ENCODE measurements at regions not wholly inside any gene's neighbourhood (a gene's known extent, or its start where the extent isn't known, plus 50 kb on each side); places are given as distances from the start of the nearest gene placed in this dataset.
"Not testable (repeated sequence)": the region's sequence is repeated elsewhere in the genome, so short reads cannot be mapped to it uniquely, and the experiment has no call there.

GRCh38 chr14:56002876-56003625, 115.2 kb upstream of the PELI2 start:
- no peak for DNase-seq

GRCh38 chr14:56004323-56004722, 113.9 kb upstream of the PELI2 start:
- peak; percentile 30 for DNase-seq

GRCh38 chr14:56004786-56005185, 113.4 kb upstream of the PELI2 start:
- DNase-seq: peak; percentile 57

- peak; percentile 40 for DNase-seq
These were observed 112.8 kb upstream of the PELI2 start for GRCh38 chr14:56005191-56006053.

DNA sequence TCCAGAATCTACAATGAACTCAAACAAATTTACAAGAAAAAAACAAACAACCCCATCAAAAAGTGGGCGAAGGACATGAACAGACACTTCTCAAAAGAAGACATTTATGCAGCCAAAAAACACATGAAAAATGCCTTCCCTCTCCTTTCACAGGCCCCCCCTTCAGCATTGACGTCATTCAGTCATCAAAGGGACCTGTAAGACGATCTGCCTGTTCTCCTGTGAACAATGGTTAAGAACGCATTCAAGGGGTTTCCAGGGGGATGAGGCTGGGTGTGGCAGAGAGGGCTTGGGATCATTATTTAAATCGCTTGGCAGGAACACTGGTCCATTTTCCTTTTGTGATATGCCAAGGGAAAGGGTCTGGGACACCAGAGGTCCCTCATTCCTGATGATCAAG, 110.7 kb upstream of the PELI2 start:
- not testable (repeated sequence) for DNase-seq

DNA sequence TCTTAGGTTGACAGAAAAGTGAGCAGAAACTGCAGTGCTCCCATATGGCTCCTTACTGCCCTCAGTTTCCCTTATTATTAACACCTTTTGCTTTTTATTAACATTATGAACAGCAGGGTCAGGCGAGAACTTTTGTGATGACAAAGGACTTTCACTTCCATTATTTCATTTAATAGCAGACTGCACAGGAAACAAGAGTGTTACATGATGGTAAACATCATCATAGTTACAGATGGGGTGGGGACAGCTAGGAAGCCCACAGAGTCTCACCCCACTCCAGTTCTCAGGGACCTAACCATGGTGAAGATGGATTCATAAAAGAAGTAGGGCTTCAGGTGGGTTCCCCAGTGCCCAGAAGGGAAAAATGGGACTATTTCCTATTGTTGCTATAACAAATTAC, 110.1 kb upstream of the PELI2 start:
- no peak for DNase-seq

DNA sequence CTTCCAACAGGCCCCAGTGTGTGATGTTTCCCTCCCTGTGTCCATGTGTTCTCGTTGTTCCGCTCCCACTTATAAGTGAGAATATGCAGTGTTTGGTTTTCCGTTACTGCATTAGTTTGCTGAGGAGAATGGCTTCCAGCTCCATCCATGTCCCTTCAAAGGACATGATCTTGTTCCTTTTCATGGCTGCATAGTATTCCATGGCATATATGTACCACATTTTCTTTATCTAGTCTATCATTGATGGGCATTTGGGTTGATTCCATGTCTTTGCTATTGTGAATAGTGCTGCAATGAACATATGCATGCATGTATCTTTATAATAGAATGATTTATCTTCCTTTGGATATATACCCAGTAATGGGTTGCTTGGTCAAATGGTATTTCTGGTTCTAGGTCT, 109.5 kb upstream of the PELI2 start:
- DNase-seq: not testable (repeated sequence)

GRCh38 chr14:56023661-56024081, 94.5 kb upstream of the PELI2 start:
- DNase-seq: no peak

GRCh38 chr14:56025191-56025590, 93.0 kb upstream of the PELI2 start:
- no peak for DNase-seq

DNA sequence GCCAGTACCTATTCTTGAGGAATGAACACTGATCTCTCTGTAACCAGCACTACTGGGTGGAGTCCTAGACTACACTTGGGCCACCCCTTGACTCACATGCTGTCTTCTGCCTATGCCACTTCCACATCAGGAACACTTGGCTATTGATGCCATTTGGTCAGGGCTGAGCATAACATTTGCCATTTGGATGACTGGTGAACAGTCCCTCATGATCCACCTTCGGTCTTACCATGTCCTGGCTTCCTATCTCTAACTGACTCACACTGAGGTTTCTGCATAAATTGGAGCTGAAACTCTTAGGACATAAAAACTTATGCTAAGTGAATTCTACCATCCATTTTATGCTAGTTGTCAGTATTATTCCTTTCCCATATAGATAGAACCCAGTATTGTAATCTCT, 91.7 kb upstream of the PELI2 start:
- no peak for DNase-seq

DNA sequence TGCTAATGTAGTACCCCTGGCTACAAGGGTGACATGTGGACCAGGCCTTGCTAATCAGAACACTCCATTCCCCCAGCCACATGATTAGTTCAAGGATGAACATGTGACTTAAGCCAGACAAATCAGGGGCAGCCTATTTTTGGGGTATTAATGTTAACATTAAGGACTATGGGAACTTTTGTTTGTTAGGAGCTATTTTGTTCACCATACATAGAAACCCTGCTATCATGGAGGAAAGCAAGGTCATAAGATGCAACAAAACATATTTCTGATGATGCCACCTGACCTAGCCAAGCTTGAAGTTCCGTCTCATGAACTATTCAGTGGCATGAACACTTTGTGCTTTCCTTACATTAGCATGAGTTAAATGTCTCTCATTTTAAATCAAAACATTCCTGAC, 90.8 kb upstream of the PELI2 start:
- no peak for DNase-seq

GRCh38 chr14:56027916-56028712, 90.1 kb upstream of the PELI2 start:
- no peak for DNase-seq

DNA sequence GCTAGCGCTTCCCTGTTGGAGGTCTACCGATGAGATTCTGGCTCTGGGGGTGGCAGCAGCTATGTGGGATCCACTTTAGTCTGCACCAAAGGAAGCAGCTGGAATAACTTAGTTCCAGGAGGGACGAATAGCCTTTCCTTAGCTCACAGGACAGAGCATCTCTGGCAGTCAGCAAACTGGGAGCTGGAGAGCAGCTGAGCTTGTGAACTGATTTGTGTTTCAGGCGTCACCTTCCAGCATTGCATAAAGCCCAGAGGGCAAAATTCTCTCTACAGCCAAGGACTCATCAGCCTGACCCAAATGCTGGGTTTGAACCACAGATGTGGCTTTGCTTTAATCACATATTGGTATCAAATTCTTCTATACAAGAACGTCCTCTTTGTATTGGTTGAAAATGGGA, 81.9 kb upstream of the PELI2 start:
- DNase-seq: no peak

DNA sequence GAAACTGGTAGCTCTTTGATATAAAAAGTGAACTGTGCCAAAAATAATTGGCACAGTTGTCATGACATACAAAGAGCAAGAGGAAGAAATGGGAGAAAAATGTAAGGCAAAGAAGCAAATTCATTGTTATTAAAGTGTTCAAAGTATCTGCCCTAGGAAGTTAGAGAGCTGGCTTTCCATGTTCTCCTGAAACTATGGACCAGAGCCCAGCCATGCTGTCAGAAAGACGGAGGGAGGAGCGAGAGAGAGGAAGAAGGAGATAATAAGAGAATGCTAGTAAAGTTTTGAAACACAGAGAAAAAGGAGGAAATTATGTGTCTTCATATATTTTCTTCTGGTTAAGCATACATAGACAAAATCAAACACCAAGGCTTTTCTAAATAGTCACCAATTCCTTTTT, 78.1 kb upstream of the PELI2 start:
- DNase-seq: no peak

GRCh38 chr14:56044196-56044595, 74.0 kb upstream of the PELI2 start:
- DNase-seq: no peak

DNA sequence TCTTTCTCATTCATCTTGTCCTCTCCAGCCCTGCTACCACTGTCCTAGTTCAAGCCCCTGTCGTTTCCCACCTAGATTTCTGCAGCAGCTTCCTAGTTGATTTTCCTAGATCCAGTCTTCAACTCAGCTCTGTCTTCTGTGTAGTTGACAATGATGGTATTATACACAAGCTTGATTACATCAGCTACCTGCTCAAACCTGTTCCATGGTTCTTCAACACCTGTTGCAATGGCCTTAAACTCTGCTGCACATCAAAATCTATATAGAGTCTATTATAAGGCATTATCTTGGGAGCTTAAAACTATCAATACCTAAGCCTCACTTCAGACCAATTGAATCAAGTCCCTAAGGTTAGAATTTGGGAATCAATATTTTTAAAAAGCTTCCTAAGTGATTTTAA, 71.7 kb upstream of the PELI2 start:
- DNase-seq: no peak

DNA sequence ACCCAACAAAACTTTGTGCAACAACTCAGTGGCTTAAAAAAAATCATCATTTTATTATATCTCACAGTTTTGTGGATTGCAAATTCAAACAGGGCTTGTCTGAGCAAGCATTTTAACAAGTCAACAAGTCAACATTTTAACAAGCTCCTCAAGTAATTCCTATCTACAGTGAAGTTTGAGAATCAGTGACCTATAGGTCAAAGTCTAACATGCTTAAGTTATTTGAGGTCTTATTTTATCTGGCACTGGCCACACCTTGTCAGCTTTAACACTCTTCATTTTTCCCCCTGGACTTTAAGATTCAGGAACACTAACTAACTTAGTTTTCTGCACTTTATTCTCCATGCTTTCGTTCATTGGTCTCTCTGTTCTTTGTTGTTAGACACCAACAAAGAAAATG, 71.2 kb upstream of the PELI2 start:
- DNase-seq: no peak

- DNase-seq: no peak
These were observed 68.7 kb upstream of the PELI2 start for GRCh38 chr14:56049536-56049935.

GRCh38 chr14:56055511-56055910, 62.7 kb upstream of the PELI2 start:
- DNase-seq: no peak

DNA sequence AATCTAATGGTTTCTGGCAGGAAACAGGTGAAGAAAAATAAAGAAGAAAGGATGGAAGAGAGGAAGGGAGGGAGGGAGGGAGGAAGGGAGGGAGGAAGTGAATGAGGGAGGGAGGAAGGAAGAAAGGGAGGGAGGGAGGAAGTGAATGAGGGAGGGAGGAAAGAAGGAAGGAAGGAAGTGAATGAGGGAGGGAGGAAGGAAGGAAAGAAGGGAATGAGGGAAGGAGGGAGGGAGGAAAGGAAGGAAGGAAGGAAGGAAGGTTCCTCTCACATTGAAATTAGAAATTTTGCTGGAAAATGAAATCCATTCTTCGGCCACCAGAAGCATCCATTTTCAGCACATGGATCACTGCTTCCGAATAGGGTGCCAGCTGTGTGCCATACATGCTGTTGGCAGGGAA, 62.2 kb upstream of the PELI2 start:
- no peak for DNase-seq

DNA sequence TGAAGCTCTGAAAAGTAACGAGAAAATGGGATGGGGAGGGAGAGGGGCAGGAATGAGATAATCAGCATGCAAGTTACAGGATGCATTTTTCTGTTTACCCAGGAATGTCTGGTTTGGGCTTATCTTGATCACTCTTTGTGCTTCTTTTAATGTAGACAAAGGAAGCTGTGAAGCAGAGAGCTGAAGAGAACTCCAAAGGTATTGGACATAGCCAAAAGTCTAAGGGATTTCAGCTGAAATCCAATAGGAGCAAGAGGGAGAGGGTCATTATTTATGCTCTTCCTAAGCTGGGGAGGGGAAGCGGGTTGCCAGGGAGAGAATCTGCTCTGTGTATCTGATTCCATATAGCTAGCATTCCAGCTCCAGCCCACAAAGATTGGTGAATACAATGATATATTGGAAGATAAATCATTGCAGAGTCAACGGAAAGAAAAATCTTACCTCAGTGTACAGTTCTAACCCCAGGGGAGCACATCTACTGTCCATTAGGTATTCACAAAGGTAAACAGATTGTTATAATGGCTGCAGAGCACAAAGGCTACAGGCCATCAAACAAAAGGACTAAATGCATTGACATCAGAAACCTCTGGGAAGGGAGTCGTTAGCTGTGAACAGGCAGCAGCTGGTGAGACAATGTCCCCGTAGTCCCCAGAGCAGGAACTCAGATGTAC, 61.0 kb upstream of the PELI2 start:
- DNase-seq: peak; percentile 84

GRCh38 chr14:56057767-56058166, 60.4 kb upstream of the PELI2 start:
- DNase-seq: no peak

DNA sequence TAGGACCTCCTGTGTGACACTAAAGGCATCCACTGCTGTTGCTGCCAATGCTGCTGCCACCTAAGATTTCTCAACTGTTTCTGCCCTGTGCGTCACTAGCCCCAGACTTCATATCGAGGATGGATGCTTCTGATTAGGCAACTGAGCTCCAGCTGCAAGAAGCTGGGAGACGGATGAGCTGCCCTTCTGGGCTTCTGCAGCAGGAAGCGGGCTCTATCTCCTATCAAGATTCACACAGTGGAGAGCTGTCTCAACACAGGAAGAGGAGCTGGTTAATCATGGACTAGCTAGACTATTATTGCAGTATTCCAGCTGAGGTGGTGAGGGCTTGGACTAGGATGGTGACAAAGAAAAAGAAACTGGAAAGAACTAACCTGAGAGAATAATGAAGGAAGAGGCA, 59.2 kb upstream of the PELI2 start:
- DNase-seq: no peak
